WI38 (cell line): ENCODE measurements at regions not wholly inside any gene's neighbourhood (a gene's known extent, or its start where the extent isn't known, plus 50 kb on each side); places are given as distances from the start of the nearest gene placed in this dataset.
A peak's percentile ranks its signal among the peaks of the same experiment; 100 is the strongest.

Experiments
- H3K4me3 ChIP-seq: 2 replicates; pipeline ENCODE4 v1.5.1; 2011; ENCODE audit warnings: low read depth, mild to moderate bottlenecking, control low read depth, low read length
- TF ChIP-seq, protein P1 (sequence below): IDR thresholded peaks from 2 replicates; pipeline ENCODE4 v1.5.1; 2012; ENCODE audit warnings: low read depth, mild to moderate bottlenecking, control low read depth, low read length

- H3K4me3 ChIP-seq = no peak overlapping the region
- TF ChIP-seq, protein P1, sequence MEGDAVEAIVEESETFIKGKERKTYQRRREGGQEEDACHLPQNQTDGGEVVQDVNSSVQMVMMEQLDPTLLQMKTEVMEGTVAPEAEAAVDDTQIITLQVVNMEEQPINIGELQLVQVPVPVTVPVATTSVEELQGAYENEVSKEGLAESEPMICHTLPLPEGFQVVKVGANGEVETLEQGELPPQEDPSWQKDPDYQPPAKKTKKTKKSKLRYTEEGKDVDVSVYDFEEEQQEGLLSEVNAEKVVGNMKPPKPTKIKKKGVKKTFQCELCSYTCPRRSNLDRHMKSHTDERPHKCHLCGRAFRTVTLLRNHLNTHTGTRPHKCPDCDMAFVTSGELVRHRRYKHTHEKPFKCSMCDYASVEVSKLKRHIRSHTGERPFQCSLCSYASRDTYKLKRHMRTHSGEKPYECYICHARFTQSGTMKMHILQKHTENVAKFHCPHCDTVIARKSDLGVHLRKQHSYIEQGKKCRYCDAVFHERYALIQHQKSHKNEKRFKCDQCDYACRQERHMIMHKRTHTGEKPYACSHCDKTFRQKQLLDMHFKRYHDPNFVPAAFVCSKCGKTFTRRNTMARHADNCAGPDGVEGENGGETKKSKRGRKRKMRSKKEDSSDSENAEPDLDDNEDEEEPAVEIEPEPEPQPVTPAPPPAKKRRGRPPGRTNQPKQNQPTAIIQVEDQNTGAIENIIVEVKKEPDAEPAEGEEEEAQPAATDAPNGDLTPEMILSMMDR = no peak
These were observed 445.5 kb downstream of the ZIC3 start for GRCh38 chrX:138011468-138011867.

DNA sequence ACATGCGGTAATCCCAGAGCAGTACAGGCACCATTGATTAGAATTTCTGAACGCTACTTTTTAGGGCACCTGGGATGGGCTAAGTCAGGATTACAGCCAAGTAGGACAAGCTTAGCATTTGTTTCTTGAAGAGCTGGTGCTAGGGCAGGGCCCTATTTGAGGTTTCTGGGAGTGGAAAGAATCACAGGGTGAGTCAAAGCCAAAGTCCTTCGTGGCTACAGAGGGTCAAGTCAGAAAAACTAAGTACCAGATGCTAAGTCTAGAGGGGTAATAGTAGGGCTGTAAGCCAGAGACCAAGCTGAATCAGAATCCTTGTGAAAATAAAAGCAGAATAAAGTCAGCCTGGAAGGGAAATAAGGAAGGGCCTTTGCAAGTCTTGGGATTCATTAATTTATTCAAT lies 448.6 kb downstream of the ZIC3 start:
- no peak overlapping the region for H3K4me3 ChIP-seq
- TF ChIP-seq, protein P1 = no peak

DNA sequence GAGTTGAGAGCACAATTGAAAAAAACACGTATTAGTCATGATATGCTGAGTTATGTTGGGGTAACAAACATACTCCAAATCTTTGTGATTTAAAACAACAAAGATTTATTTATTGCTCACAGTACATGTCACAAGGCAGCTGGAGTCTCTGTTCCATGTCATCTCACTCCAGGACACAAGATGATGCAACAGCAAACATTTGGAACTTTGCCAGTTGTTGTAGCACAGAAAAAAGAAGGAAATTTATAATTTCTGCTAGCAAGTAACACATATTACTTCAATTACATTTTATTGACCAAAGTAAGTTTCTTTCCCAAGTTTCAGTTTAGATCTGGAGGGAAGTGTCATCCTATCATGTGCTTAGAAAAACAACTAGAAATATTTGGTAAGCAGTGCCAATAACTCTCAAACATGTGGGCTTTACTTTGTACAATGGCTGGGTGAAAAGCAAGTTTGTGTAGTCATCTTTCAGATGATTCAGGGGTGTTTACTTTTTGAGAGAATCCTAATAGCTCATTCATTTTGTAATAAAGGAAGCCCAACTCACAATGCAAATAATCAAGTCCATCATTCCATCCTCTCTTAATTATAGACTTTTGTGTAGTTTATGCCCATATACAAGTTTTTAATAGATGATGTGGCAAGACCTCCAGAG lies 452.3 kb downstream of the ZIC3 start:
- no peak overlapping the region for H3K4me3 ChIP-seq
- TF ChIP-seq, protein P1 = no peak

DNA sequence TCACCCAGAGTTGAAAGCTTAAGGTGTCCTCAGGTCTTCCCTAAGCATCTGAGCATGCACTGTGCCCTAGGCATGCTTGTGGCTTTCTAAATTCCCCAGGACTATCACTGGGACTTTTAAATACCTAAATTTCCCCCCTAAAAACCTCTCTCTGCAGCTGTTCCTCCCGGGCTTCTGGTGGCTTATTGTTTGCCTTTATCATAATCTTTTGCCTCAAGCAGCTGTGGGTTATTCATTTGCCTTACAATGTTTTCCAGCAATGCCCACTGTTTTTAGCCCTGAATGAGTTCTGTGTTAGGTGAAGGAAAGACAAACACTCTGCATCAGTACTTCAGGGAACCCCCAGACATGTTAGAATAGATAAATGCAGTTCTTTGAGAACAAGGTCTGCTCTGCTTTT lies 455.0 kb downstream of the ZIC3 start:
- TF ChIP-seq, protein P1 = no peak
- no peak overlapping the region for H3K4me3 ChIP-seq

DNA sequence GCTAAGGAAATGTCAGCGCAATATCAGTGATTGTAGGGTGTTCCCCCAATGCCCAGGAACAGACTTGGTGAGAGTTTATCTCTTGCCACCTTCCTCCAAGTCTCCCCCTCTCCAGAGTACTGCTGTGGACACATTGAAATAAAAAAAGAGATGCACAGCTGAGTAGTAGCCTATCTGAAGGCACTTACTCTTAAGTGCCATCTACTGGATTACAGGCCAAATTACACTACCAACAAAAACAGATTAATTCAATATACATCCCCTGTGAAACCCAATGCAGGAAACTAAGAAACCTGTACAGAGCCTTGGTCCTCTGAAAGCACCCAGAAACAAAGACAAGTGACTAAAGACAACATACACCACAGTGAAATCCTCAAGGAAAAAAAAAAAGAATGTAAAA lies 460.3 kb downstream of the ZIC3 start:
- TF ChIP-seq, protein P1 = peak; percentile 8; the same call in 1 of the 2 replicates
- no peak overlapping the region for H3K4me3 ChIP-seq

GRCh38 chrX:138031715-138032114 lies 465.8 kb downstream of the ZIC3 start:
- H3K4me3 ChIP-seq = no peak overlapping the region
- TF ChIP-seq, protein P1 = no peak

DNA sequence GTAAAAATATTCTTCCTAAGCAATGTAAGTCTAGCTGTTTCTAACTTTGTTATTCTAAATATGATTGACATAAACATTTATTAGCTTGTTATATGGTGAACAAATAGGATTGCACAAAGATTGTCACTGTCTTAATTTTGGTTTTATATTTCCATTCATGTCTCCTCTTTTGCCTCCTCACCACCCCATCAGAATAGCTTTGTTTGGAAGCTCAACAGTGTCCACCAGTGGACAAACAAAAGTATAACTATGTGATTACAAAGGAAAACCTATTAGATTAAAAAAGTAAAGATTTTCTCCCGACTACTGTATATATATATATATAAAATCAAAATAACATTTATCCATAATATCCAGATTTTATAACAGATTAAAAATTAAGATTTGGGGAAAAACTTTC lies 468.2 kb downstream of the ZIC3 start:
- H3K4me3 ChIP-seq = no peak overlapping the region
- TF ChIP-seq, protein P1 = no peak
